GM12878 (cell line): ENCODE measurements at regions not wholly inside any gene's neighbourhood (a gene's known extent, or its start where the extent isn't known, plus 50 kb on each side); places are given as distances from the start of the nearest gene placed in this dataset.

ENCODE experiments used
- ATAC-seq: fragments of 200-7000 bp; cut with Tn5 transposase; 3 replicates; pipeline ENCODE4 v1.9.1; 2020; ENCODE audit warnings: mild to moderate bottlenecking, moderate library complexity
- BruUV-seq: library from RNA; stranded (reverse); fragments of 400-500 nt; replicated peaks from 2 replicates; lab custom pipeline; 2021; lab: Mats Ljungman, UMichigan
- CTCF ChIA-PET: fragments of 300-600 bp; sonication (Branson Sonifier 250); formaldehyde crosslinking; extraction: SDS; loops from one replicate; lab custom pipeline; 2021; ENCODE audit warnings: inconsistent platforms; lab: Yijun Ruan, JAX
- POLR2A ChIA-PET: fragments of 350-600 bp; formaldehyde crosslinking; extraction: SDS; loops from one replicate; lab custom pipeline; 2021; ENCODE audit warnings: inconsistent platforms; lab: Charles Lee
- RAD21 ChIA-PET: fragments of 300-600 bp; sonication (Branson Sonifier 250); formaldehyde crosslinking; loops from one replicate; lab custom pipeline; 2023; ENCODE audit warnings: antibody characterized with exemption; ENCODE audit not compliant: unreplicated experiment; lab: Charles Lee
- SMC1A ChIA-PET: fragments of 300-600 bp; sonication (Branson Sonifier 250); formaldehyde crosslinking; loops from one replicate; lab custom pipeline; 2023; ENCODE audit not compliant: unreplicated experiment, uncharacterized antibody; lab: Charles Lee
- DNase-seq: peaks from one replicate; pipeline ENCODE4 v3.0.0-alpha.2; 2011; ENCODE audit warnings: low read depth, low spot score
- FAIRE-seq: peaks from 3 replicates; lab custom pipeline; 2011; peaks lifted over from hg19 to GRCh38; lab: Jason Lieb, UNC
- H2AFZ ChIP-seq: 2 replicates; pipeline ENCODE4 v1.6.0; 2011; ENCODE audit warnings: low read depth, low read length, control low read depth; ENCODE audit not compliant: control insufficient read depth
- H3K27ac ChIP-seq: 2 replicates; pipeline ENCODE4 v1.5.1; 2011; ENCODE audit warnings: control low read depth; ENCODE audit not compliant: control insufficient read depth, insufficient read depth
- H3K27me3 ChIP-seq, 2 experiments: replicated peaks in 1 of 2; 2 replicates each; pipeline versions ENCODE4 v1.6.0 to v1.6.1; 2011; ENCODE audit warnings: low read length in 1 of 2; ENCODE audit not compliant: control insufficient read depth in 2 of 2, insufficient read depth in 2 of 2
- H3K36me3 ChIP-seq, 2 experiments: 2 replicates each; pipeline ENCODE4 v1.5.1; 2011; ENCODE audit warnings: low read length in 1 of 2; ENCODE audit not compliant: control insufficient read depth in 2 of 2, insufficient read depth in 2 of 2
- H3K4me1 ChIP-seq: 2 replicates; pipeline ENCODE4 v1.6.1; 2011; ENCODE audit warnings: mild to moderate bottlenecking, low read length, moderate library complexity, mixed read lengths; ENCODE audit not compliant: control insufficient read depth, insufficient read depth
- H3K4me2 ChIP-seq: 2 replicates; pipeline ENCODE4 v1.6.0; 2011; ENCODE audit warnings: control low read depth; ENCODE audit not compliant: control insufficient read depth, insufficient read depth
- H3K4me3 ChIP-seq: fragments of 200-600 bp; sonication (generic); 2 replicates; pipeline ENCODE4 v1.5.1; 2016
- H3K79me2 ChIP-seq: 2 replicates; pipeline ENCODE4 v1.6.0; 2011; ENCODE audit warnings: low read length; ENCODE audit not compliant: control insufficient read depth, insufficient read depth
- H3K9ac ChIP-seq: 2 replicates; pipeline ENCODE4 v1.8.0; 2011; ENCODE audit warnings: low read length, control low read depth, mixed read lengths; ENCODE audit not compliant: control insufficient read depth, insufficient read depth
- H3K9me3 ChIP-seq: replicated peaks from 3 replicates; pipeline ENCODE4 v1.5.1; 2011; ENCODE audit warnings: mild to moderate bottlenecking, low read length; ENCODE audit not compliant: control insufficient read depth, insufficient read depth
- H4K20me1 ChIP-seq: 2 replicates; pipeline ENCODE4 v1.6.0; 2011; ENCODE audit not compliant: control insufficient read depth, insufficient read depth
- BCL11A ChIP-seq: IDR thresholded peaks from 2 replicates; pipeline ENCODE4 v1.6.1; 2011; ENCODE audit warnings: low read depth, low read length
- CBX5 ChIP-seq: sonication (generic); IDR thresholded peaks from 2 replicates; pipeline ENCODE4 v1.6.1; 2016; ENCODE audit warnings: low read depth, moderate library complexity, mild to moderate bottlenecking, inconsistent platforms
- DPF2 ChIP-seq: fragments of 450-650 bp; IDR thresholded peaks from 2 replicates; pipeline ENCODE4 v1.6.1; 2017; ENCODE audit warnings: mild to moderate bottlenecking
- EGR1 ChIP-seq, 2 experiments: IDR thresholded peaks; 1 replicate in 1 of 2; 2 replicates in 1 of 2; pipeline ENCODE4 v1.6.1; 2011 to 2012; ENCODE audit warnings: low read depth in 2 of 2, low read length in 2 of 2, borderline replicate concordance in 1 of 2, mild to moderate bottlenecking in 1 of 2, moderate library complexity in 1 of 2
- KLF5 ChIP-seq: fragments of 450-650 bp; IDR thresholded peaks from 2 replicates; pipeline ENCODE4 v1.6.1; 2014; ENCODE audit warnings: mild to moderate bottlenecking; ENCODE audit not compliant: partially characterized antibody
- POLR2AphosphoS5 ChIP-seq: IDR thresholded peaks from 2 replicates; pipeline ENCODE4 v1.6.1; 2011; ENCODE audit warnings: mild to moderate bottlenecking, low read length, inconsistent platforms
- RAD21 ChIP-seq: IDR thresholded peaks from 2 replicates; pipeline ENCODE4 v1.6.1; 2011; ENCODE audit warnings: mild to moderate bottlenecking, low read depth, low read length, moderate library complexity; ENCODE audit not compliant: insufficient read depth
- RAD51 ChIP-seq: fragments of 450-650 bp; IDR thresholded peaks from 2 replicates; pipeline ENCODE4 v1.6.1; 2016; ENCODE audit warnings: moderate library complexity, mild to moderate bottlenecking, inconsistent platforms
- SMAD5 ChIP-seq: IDR thresholded peaks from 2 replicates; pipeline ENCODE4 v1.6.1; 2016; ENCODE audit warnings: antibody characterized with exemption, low read depth
- SRF ChIP-seq, 2 experiments: IDR thresholded peaks; 2 replicates each; pipeline ENCODE4 v1.6.1; 2011; ENCODE audit warnings: low read depth in 2 of 2, low read length in 2 of 2, mild to moderate bottlenecking in 1 of 2, moderate library complexity in 1 of 2
- ZNF384 ChIP-seq: IDR thresholded peaks from 2 replicates; pipeline ENCODE4 v1.6.1; 2012; ENCODE audit warnings: low read depth, mild to moderate bottlenecking, low read length, improper control_type of control experiment, borderline replicate concordance
- in situ Hi-C: fragments of 300-500 bp; cut with MboI; formaldehyde crosslinking; loops from 9 replicates; pipeline ENCODE4 v1.14.3; 2018; ENCODE audit warnings: mixed read lengths
- intact Hi-C: fragments of 100-400 bp; cut with micrococcal nuclease; formaldehyde crosslinking; loops from one replicate; pipeline ENCODE4 v1.14.2; 2022; ENCODE audit not compliant: unreplicated experiment
- TF ChIP-seq, protein P1 (sequence below): fragments of 450-650 bp; IDR thresholded peaks from 2 replicates; pipeline ENCODE4 v1.6.1; 2017; ENCODE audit warnings: mild to moderate bottlenecking
- TF ChIP-seq, protein P2 (sequence below): fragments of 150-350 bp; IDR thresholded peaks from 2 replicates; pipeline ENCODE4 v1.6.1; 2014; ENCODE audit warnings: mild to moderate bottlenecking, low read depth, low read length
- TF ChIP-seq, protein P3 (sequence below): IDR thresholded peaks from 2 replicates; pipeline ENCODE4 v1.6.1; 2012; ENCODE audit warnings: improper control_type of control experiment, low read depth, low read length; ENCODE audit not compliant: insufficient replicate concordance

DNA sequence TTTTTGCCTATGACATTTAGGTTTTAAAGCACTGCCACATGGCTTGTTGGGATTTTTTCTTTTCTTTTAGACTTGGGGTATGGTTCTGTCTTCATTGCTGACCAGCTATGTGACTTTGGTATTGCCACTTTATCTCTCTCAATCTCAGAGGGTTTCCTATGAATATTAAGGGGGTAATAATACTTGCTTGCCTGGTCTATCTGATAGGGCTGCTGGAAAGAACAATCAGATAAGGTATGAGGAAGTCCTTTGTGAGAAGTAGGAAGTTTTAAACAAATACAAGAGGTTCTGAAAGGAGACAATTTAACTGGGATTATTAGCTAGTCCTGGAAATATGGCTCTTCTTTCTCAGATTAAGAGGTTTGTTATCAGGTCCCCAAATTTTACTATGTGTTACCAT is 80.8 kb downstream of the ZNF92 start:
- ChIA-PET RAD21 (no interaction called here), CTCF (no interaction called here), POLR2A (no interaction called here), SMC1A (interaction anchor here (1.6 kb wide), 1 partner anchor 147 kb away, joined by 3 read pairs; no protein-coding TSS in a partner anchor)
- DNase-seq, result no peak
- no peak overlapping the region for H3K4me2 ChIP-seq
- in situ Hi-C loops (no loop called here), intact Hi-C loops (no loop called here)
- no peaks in the 10 kb centered on the region for H3K9me3 ChIP-seq
- H3K36me3 ChIP-seq, result no peaks in the 10 kb centered on the region
- no peak overlapping the region for H3K9ac ChIP-seq
- no peak overlapping the region for H3K4me3 ChIP-seq
- no peaks in the 10 kb centered on the region for H4K20me1 ChIP-seq
- no peak overlapping the region for H2AFZ ChIP-seq
- BruUV-seq, result no TSS peak
- H3K79me2 ChIP-seq, result no peaks in the 10 kb centered on the region
- H3K4me1 ChIP-seq, result no peaks in the 10 kb centered on the region
- FAIRE-seq, result no peak
- TF ChIP-seq, protein P1, sequence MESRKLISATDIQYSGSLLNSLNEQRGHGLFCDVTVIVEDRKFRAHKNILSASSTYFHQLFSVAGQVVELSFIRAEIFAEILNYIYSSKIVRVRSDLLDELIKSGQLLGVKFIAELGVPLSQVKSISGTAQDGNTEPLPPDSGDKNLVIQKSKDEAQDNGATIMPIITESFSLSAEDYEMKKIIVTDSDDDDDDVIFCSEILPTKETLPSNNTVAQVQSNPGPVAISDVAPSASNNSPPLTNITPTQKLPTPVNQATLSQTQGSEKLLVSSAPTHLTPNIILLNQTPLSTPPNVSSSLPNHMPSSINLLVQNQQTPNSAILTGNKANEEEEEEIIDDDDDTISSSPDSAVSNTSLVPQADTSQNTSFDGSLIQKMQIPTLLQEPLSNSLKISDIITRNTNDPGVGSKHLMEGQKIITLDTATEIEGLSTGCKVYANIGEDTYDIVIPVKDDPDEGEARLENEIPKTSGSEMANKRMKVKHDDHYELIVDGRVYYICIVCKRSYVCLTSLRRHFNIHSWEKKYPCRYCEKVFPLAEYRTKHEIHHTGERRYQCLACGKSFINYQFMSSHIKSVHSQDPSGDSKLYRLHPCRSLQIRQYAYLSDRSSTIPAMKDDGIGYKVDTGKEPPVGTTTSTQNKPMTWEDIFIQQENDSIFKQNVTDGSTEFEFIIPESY, result no peak
- TF ChIP-seq BCL11A (no peak), SRF (IDR thresholded peaks at IDR 0.05; ENCODE audit: low read depth in 2 of 2, low read length in 2 of 2) (no peak), KLF5 (no peak), CBX5 (no peak), SMAD5 (no peak), RAD51 (no peak), DPF2 (no peak), RAD21 (no peak), POLR2AphosphoS5 (no peak), ZNF384 (no peak), EGR1 (IDR thresholded peaks at IDR 0.05; ENCODE audit: borderline replicate concordance in 1 of 2, low read depth in 2 of 2, low read length in 2 of 2) (no peak)
- TF ChIP-seq, protein P2, sequence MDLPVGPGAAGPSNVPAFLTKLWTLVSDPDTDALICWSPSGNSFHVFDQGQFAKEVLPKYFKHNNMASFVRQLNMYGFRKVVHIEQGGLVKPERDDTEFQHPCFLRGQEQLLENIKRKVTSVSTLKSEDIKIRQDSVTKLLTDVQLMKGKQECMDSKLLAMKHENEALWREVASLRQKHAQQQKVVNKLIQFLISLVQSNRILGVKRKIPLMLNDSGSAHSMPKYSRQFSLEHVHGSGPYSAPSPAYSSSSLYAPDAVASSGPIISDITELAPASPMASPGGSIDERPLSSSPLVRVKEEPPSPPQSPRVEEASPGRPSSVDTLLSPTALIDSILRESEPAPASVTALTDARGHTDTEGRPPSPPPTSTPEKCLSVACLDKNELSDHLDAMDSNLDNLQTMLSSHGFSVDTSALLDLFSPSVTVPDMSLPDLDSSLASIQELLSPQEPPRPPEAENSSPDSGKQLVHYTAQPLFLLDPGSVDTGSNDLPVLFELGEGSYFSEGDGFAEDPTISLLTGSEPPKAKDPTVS, result no peak
- TF ChIP-seq, protein P3, sequence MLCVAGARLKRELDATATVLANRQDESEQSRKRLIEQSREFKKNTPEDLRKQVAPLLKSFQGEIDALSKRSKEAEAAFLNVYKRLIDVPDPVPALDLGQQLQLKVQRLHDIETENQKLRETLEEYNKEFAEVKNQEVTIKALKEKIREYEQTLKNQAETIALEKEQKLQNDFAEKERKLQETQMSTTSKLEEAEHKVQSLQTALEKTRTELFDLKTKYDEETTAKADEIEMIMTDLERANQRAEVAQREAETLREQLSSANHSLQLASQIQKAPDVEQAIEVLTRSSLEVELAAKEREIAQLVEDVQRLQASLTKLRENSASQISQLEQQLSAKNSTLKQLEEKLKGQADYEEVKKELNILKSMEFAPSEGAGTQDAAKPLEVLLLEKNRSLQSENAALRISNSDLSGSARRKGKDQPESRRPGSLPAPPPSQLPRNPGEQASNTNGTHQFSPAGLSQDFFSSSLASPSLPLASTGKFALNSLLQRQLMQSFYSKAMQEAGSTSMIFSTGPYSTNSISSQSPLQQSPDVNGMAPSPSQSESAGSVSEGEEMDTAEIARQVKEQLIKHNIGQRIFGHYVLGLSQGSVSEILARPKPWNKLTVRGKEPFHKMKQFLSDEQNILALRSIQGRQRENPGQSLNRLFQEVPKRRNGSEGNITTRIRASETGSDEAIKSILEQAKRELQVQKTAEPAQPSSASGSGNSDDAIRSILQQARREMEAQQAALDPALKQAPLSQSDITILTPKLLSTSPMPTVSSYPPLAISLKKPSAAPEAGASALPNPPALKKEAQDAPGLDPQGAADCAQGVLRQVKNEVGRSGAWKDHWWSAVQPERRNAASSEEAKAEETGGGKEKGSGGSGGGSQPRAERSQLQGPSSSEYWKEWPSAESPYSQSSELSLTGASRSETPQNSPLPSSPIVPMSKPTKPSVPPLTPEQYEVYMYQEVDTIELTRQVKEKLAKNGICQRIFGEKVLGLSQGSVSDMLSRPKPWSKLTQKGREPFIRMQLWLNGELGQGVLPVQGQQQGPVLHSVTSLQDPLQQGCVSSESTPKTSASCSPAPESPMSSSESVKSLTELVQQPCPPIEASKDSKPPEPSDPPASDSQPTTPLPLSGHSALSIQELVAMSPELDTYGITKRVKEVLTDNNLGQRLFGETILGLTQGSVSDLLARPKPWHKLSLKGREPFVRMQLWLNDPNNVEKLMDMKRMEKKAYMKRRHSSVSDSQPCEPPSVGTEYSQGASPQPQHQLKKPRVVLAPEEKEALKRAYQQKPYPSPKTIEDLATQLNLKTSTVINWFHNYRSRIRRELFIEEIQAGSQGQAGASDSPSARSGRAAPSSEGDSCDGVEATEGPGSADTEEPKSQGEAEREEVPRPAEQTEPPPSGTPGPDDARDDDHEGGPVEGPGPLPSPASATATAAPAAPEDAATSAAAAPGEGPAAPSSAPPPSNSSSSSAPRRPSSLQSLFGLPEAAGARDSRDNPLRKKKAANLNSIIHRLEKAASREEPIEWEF, result no peak
- no peaks in the 10 kb centered on the region for H3K27me3 ChIP-seq
- H3K27ac ChIP-seq, result no peak overlapping the region
- no peak for ATAC-seq
